Peyer's patch (tissue), 4 donors: ENCODE measurements at regions not wholly inside any gene's neighbourhood (a gene's known extent, or its start where the extent isn't known, plus 50 kb on each side); places are given as distances from the start of the nearest gene placed in this dataset.

Experiments
- CTCF ChIP-seq, 6 experiments: fragments of 450-650 bp in 4 of 6; fragments of 200-600 bp in 2 of 6; sonication (generic) in 1 of 6; IDR thresholded peaks; one replicate each; pipeline ENCODE4 v1.5.1; 2017 to 2019; ENCODE audit warnings: antibody characterized with exemption in 6 of 6, mild to moderate bottlenecking in 3 of 6, moderate library complexity in 1 of 6
- POLR2A ChIP-seq, 2 donors: fragments of 450-650 bp; IDR thresholded peaks; one replicate each; pipeline ENCODE4 v1.5.1; 2017; ENCODE audit warnings: antibody characterized with exemption in 2 of 2, mild to moderate bottlenecking in 2 of 2, moderate library complexity in 2 of 2

- TF ChIP-seq POLR2A (IDR thresholded peaks at IDR 0.05), result no peak
- peak in 5 of 6 experiments; percentile 31 to 84 (median 77) for TF ChIP-seq CTCF (IDR thresholded peaks at IDR 0.05)
These were observed 58.0 kb upstream of the CYSLTR2 start for GRCh38 chr13:48595431-48596429.
